B cell (primary cell): ENCODE measurements at regions not wholly inside any gene's neighbourhood (a gene's known extent, or its start where the extent isn't known, plus 50 kb on each side); places are given as distances from the start of the nearest gene placed in this dataset.

ENCODE experiments used
- CTCF ChIP-seq: fragments of 200-600 bp; IDR thresholded peaks from one replicate; pipeline ENCODE4 v1.8.0; 2022; ENCODE audit warnings: antibody characterized with exemption, mild to moderate bottlenecking
- EZH2 ChIP-seq: IDR thresholded peaks from 2 replicates; pipeline ENCODE4 v1.6.1; 2012; ENCODE audit warnings: borderline replicate concordance, low read depth, mild to moderate bottlenecking, moderate library complexity, low read length; ENCODE audit not compliant: insufficient read depth, poor library complexity, severe bottlenecking

- TF ChIP-seq CTCF (no peak), EZH2 (no peak)
Observed at GRCh38 chr14:44586910-44587309, 79.8 kb upstream of the FSCB start.
